ENCODE measurements at regions not wholly inside any gene's neighbourhood (a gene's known extent, or its start where the extent isn't known, plus 50 kb on each side); places are given as distances from the start of the nearest gene placed in this dataset.
A peak's percentile ranks its signal among the peaks of the same experiment; 100 is the strongest.

GRCh38 chr12:82203086-82203485 is 155.1 kb downstream of the CCDC59 start:
- H3K4me3 ChIP-seq (ENCODE audit: low read length), result no peak overlapping the region
- DNase-seq (ENCODE audit: low read depth), result peak; percentile 65
- TF ChIP-seq, protein P1, sequence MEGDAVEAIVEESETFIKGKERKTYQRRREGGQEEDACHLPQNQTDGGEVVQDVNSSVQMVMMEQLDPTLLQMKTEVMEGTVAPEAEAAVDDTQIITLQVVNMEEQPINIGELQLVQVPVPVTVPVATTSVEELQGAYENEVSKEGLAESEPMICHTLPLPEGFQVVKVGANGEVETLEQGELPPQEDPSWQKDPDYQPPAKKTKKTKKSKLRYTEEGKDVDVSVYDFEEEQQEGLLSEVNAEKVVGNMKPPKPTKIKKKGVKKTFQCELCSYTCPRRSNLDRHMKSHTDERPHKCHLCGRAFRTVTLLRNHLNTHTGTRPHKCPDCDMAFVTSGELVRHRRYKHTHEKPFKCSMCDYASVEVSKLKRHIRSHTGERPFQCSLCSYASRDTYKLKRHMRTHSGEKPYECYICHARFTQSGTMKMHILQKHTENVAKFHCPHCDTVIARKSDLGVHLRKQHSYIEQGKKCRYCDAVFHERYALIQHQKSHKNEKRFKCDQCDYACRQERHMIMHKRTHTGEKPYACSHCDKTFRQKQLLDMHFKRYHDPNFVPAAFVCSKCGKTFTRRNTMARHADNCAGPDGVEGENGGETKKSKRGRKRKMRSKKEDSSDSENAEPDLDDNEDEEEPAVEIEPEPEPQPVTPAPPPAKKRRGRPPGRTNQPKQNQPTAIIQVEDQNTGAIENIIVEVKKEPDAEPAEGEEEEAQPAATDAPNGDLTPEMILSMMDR (conservative IDR thresholded peaks at IDR 0.05; ENCODE audit: low read depth, low read length), result no peak

GRCh38 chr12:82187595-82187994 is 170.6 kb downstream of the CCDC59 start:
- DNase-seq (ENCODE audit: low read depth), result no peak
- no peak overlapping the region for H3K4me3 ChIP-seq (ENCODE audit: low read length)
- TF ChIP-seq, protein P1 (conservative IDR thresholded peaks at IDR 0.05; ENCODE audit: low read depth, low read length), result no peak

DNA sequence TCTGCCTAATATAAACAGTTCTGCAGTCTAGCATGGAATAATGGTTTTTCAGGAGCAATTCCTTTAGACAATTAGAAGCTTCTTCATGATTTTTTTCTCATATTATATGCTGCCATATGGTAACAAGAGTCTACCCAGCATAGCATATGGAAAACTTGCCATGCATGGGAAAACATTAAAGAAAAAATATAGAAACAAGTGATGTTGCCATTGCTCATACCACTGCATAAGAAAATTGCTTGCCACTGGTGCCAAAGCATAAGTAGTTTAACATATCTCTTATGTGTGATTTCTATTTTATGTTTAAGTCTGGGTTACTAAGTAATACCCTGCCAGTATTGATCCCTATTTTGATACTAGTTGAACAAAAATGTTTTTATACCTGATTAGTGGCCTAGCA is 171.2 kb downstream of the CCDC59 start:
- no peak for DNase-seq (ENCODE audit: low read depth)
- TF ChIP-seq, protein P1 (conservative IDR thresholded peaks at IDR 0.05; ENCODE audit: low read depth, low read length), result no peak
- no peak overlapping the region for H3K4me3 ChIP-seq (ENCODE audit: low read length)

DNA sequence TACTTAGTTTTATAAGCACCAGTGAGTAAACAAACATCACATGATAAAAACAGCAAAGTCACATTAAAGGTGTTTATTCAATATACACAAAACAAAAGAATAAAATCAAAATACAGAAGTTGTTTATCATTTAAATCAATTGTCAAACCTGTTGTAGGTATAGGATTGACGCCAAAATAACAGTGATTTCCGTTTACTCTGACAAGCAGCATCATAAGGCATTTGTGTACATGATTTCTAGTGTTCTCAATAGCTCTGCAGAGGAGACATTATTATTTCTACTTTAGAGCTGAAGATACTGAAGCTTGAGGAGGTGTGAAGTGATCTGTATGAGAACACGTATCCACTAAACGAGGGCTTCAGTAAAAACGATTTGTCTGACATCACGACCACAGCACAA is 171.9 kb downstream of the CCDC59 start:
- no peak for DNase-seq (ENCODE audit: low read depth)
- TF ChIP-seq, protein P1 (conservative IDR thresholded peaks at IDR 0.05; ENCODE audit: low read depth, low read length), result no peak
- no peak overlapping the region for H3K4me3 ChIP-seq (ENCODE audit: low read length)

GRCh38 chr12:82184844-82185243 is 173.3 kb downstream of the CCDC59 start:
- DNase-seq (ENCODE audit: low read depth), result no peak
- no peak overlapping the region for H3K4me3 ChIP-seq (ENCODE audit: low read length)
- TF ChIP-seq, protein P1 (conservative IDR thresholded peaks at IDR 0.05; ENCODE audit: low read depth, low read length), result no peak

DNA sequence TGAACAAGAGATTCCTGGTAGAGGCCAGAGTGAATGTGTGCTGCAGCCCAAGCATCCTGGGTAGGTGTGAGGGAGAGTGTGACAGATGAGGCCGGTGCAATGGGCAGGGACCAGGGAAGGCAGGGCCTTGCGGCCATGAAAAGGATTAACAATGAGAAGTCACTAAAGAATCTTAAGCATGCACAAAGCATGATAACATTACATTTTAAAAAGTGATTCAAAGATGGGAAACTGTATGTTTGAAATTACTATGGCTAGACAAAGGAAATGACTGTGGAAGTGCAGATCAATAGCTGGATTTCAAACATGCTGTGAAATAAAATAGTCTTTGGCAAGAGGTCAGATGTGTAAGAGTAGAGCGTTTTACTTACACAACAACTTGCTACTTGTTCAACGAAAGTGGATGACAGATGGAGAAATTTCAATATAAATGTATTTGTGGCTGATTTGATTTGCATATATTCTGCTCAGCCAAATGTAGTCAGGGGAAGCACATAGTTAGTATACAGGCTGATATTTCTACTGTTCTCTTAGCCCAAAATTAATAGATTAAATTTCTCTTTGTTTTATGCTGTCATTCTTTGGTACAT is 175.5 kb downstream of the CCDC59 start:
- H3K4me3 ChIP-seq (ENCODE audit: low read length), result no peak overlapping the region
- TF ChIP-seq, protein P1 (conservative IDR thresholded peaks at IDR 0.05; ENCODE audit: low read depth, low read length), result no peak
- DNase-seq (ENCODE audit: low read depth), result peak; percentile 69

- DNase-seq (ENCODE audit: low read depth), result peak; percentile 32
- TF ChIP-seq, protein P1 (conservative IDR thresholded peaks at IDR 0.05; ENCODE audit: low read depth, low read length), result no peak
- no peak overlapping the region for H3K4me3 ChIP-seq (ENCODE audit: low read length)
Measured at GRCh38 chr12:82176761-82177490, 181.3 kb downstream of the CCDC59 start.
